ENCODE measurements at regions not wholly inside any gene's neighbourhood (a gene's known extent, or its start where the extent isn't known, plus 50 kb on each side); places are given as distances from the start of the nearest gene placed in this dataset.
A peak's percentile ranks its signal among the peaks of the same experiment; 100 is the strongest.

GRCh38 chr6:121664158-121664557 is 228.7 kb downstream of the GJA1 start:
- H3K27ac ChIP-seq, result no peak overlapping the region

GRCh38 chr6:121666814-121667213 is 231.4 kb downstream of the GJA1 start:
- DNase-seq (ENCODE audit: extremely low spot score in 2 of 2), result no peak
- Histone ChIP-seq H3K36me3 (no peaks in the 10 kb centered on the region), H3K4me3 (no peak overlapping the region), H3K9me3 (no peaks in the 10 kb centered on the region), H3K27me3 (no peaks in the 10 kb centered on the region), H3K27ac (peak overlapping the region; percentile 42), H3K4me1 (no peaks in the 10 kb centered on the region)
- intact Hi-C loops (cut with DNase I), result no loop called here
- TF ChIP-seq POLR2AphosphoS5 (IDR thresholded peaks at IDR 0.05; ENCODE audit: insufficient read depth in 1 of 2, low read depth in 1 of 2), result peak in 1 of 2 donors; percentile 82
- TF ChIP-seq CTCF (IDR thresholded peaks at IDR 0.05), result no peak

More at GRCh38 chr6:121664158-121664557, 228.7 kb downstream of the GJA1 start:
- H3K27me3 ChIP-seq, result no peaks in the 10 kb centered on the region
- H3K9me3 ChIP-seq, result no peaks in the 10 kb centered on the region
- no peak for DNase-seq (ENCODE audit: extremely low spot score in 2 of 2)
- no peaks in the 10 kb centered on the region for H3K36me3 ChIP-seq
- intact Hi-C loops (cut with DNase I), result no loop called here
- no peaks in the 10 kb centered on the region for H3K4me1 ChIP-seq
- H3K4me3 ChIP-seq, result no peak overlapping the region
- TF ChIP-seq CTCF (IDR thresholded peaks at IDR 0.05) (no peak), POLR2A (IDR thresholded peaks at IDR 0.05) (no peak), POLR2AphosphoS5 (IDR thresholded peaks at IDR 0.05; ENCODE audit: insufficient read depth in 1 of 2, low read depth in 1 of 2) (no peak)

- H3K36me3 ChIP-seq, result no peaks in the 10 kb centered on the region
Observed at GRCh38 chr6:121668259-121668658, 232.8 kb downstream of the GJA1 start.

GRCh38 chr6:121670511-121670910 is 235.1 kb downstream of the GJA1 start:
- Histone ChIP-seq H3K4me1 (no peaks in the 10 kb centered on the region), H3K9me3 (no peaks in the 10 kb centered on the region), H3K36me3 (no peaks in the 10 kb centered on the region), H3K27ac (no peak overlapping the region), H3K27me3 (no peaks in the 10 kb centered on the region), H3K4me3 (no peak overlapping the region)
- no peak for TF ChIP-seq POLR2AphosphoS5 (IDR thresholded peaks at IDR 0.05; ENCODE audit: insufficient read depth in 1 of 2, low read depth in 1 of 2)
- TF ChIP-seq CTCF (IDR thresholded peaks at IDR 0.05), result no peak
- no peak for DNase-seq (ENCODE audit: extremely low spot score in 2 of 2)
- intact Hi-C loops (cut with DNase I), result no loop called here

More at GRCh38 chr6:121668259-121668658, 232.8 kb downstream of the GJA1 start:
- TF ChIP-seq POLR2AphosphoS5 (IDR thresholded peaks at IDR 0.05; ENCODE audit: insufficient read depth in 1 of 2, low read depth in 1 of 2) (no peak), CTCF (IDR thresholded peaks at IDR 0.05) (no peak), POLR2A (IDR thresholded peaks at IDR 0.05) (no peak)
- H3K9me3 ChIP-seq, result no peaks in the 10 kb centered on the region
- no peaks in the 10 kb centered on the region for H3K4me1 ChIP-seq
- intact Hi-C loops (cut with DNase I), result no loop called here
- H3K27me3 ChIP-seq, result no peaks in the 10 kb centered on the region
- no peak overlapping the region for H3K4me3 ChIP-seq
- H3K27ac ChIP-seq, result no peak overlapping the region
- DNase-seq (ENCODE audit: extremely low spot score in 2 of 2), result no peak

GRCh38 chr6:121677571-121677970 is 242.1 kb downstream of the GJA1 start:
- Histone ChIP-seq H3K27me3 (no peaks in the 10 kb centered on the region), H3K4me1 (no peaks in the 10 kb centered on the region), H3K9me3 (no peaks in the 10 kb centered on the region), H3K36me3 (no peaks in the 10 kb centered on the region), H3K27ac (no peak overlapping the region), H3K4me3 (no peak overlapping the region)
- TF ChIP-seq POLR2AphosphoS5 (IDR thresholded peaks at IDR 0.05; ENCODE audit: insufficient read depth in 1 of 2, low read depth in 1 of 2) (no peak), POLR2A (IDR thresholded peaks at IDR 0.05) (no peak), CTCF (IDR thresholded peaks at IDR 0.05) (no peak)
- intact Hi-C loops (cut with DNase I), result no loop called here
- no peak for DNase-seq (ENCODE audit: extremely low spot score in 2 of 2)

All from vagina (tissue), 2 donors.